ENCODE measurements at regions not wholly inside any gene's neighbourhood (a gene's known extent, or its start where the extent isn't known, plus 50 kb on each side); places are given as distances from the start of the nearest gene placed in this dataset.
"Not testable (repeated sequence)": the region's sequence is repeated elsewhere in the genome, so short reads cannot be mapped to it uniquely, and the experiment has no call there.

GRCh38 chr6:167703781-167704180 is 122.9 kb upstream of the AFDN start:
- Mint-ChIP-seq H3K4me1 (peaks cover 43% of the 10 kb centered on the region), H3K4me3 (no peak overlapping the region), H3K9me3 (no peaks in the 10 kb centered on the region), H3K27me3 (peaks cover 63% of the 10 kb centered on the region), H3K27ac (no peak overlapping the region), H3K36me3 (peaks cover 7% of the 10 kb centered on the region)
- DNase-seq, result no peak

GRCh38 chr6:167704396-167704901 is 122.3 kb upstream of the AFDN start:
- Mint-ChIP-seq H3K27ac (no peak overlapping the region), H3K9me3 (no peaks in the 10 kb centered on the region), H3K4me1 (peaks cover 42% of the 10 kb centered on the region), H3K4me3 (no peak overlapping the region), H3K36me3 (peaks cover 5% of the 10 kb centered on the region), H3K27me3 (peaks cover 70% of the 10 kb centered on the region)
- no peak for DNase-seq

DNA sequence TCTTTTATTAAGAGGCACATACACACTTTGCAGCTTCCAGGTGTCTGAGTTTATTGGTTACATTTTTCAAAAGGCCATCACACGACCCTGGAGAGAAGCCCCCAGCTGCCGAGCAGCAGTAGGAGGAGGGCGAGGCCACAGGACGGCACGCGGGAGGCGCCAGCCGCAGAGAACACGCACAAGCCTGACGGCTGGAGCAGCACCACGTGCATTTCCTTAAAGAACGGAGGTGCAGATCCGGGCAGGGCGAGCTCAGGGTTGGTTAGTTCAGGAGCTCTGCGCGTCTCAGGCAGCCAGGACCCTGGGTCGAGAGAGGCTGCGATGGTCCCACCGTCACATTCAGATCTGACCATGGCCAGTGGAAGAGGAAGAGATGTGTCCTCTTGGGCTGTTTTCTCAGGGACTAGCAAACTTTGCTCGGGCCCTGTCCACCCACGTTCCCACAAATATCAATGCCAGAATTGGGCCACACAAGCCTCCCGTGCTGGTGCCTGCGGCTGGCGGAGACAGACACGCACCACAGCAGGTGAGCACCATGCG is 121.4 kb upstream of the AFDN start:
- Mint-ChIP-seq H3K9me3 (no peaks in the 10 kb centered on the region), H3K27me3 (peaks cover 77% of the 10 kb centered on the region), H3K36me3 (peaks cover 5% of the 10 kb centered on the region), H3K27ac (no peak overlapping the region), H3K4me1 (peaks cover 33% of the 10 kb centered on the region), H3K4me3 (no peak overlapping the region)
- DNase-seq, result no peak

DNA sequence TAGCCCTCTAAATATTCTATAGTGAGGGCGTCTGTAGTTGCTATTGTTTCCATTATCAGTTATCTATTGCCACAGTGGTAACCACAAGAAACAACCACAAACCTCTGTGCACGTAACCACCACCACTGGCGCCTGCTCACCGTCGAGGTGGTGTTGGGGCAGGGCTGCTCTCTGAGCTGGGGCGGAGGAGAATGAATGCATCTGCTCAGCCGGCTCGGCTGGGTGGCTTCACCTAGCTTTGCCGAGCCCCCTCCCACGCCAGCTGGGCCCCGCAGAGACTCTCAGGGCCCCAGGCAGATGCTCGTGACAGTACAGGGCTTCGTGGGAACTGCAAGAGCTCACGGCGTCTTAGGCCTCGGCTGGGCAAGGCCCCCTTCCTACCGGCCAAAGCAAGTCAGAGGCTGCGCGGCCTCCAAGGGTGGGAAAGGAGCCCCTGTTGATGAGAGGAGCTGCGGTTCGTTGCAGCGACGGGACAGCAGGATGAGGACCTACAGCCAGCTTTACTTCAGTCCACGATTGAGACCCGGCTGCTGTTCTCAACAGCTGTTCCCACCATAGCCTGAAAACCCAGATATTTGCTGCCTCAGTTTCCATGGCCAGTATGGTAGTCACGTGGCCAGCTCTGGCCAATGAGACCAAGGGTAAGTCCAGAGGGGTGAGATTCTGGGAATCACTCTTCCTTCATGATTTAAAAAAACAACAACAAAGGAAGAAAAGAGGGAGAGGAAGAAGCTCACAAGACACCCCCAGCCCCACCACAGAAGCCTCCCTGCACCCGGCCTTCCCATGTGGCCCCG is 120.2 kb upstream of the AFDN start:
- peak; percentile 76 for DNase-seq
- H3K27ac Mint-ChIP-seq, result peak overlapping the region; percentile 82
- peaks cover 79% of the 10 kb centered on the region for H3K27me3 Mint-ChIP-seq
- no peaks in the 10 kb centered on the region for H3K36me3 Mint-ChIP-seq
- no peak overlapping the region for H3K4me3 Mint-ChIP-seq
- no peaks in the 10 kb centered on the region for H3K9me3 Mint-ChIP-seq
- peaks cover 30% of the 10 kb centered on the region for H3K4me1 Mint-ChIP-seq

DNA sequence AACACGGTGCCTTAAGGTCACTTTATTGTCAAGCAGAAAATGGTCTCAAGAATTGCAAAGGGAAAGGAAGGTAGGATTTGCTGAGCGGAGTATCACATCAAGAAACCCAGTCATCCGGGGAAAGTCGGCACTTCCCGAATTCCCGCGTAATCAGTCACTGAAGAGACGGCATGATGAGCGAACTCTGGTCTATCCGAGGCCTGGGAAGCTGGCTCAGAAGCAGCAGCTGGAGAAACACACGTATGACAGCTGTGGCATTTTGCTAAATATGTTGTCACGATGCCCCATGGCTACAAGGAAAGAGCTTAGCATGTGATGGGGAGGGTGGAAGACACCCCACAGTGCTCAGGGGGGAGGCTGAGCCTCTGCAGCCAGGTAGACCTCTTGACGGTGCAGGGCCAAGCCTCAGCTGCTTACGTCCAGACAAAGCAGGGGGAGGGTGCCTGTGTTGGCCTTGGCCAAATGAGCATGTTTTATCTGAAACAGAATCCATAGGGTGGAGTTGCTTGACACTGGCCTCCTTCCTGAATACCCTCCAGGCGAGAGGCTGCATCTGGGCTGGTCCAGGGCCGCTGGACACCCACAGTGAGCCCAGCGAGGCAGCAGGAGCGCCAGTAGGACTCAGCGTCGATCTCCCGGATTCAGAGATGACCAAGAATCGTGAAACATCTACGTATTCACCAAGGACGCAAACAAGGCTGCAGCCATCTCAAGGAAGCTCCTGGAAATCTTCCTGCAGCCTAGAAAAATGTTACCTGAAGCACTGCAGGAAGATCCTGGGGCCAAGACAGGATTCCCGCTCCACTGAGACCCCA is 118.8 kb upstream of the AFDN start:
- DNase-seq, result no peak
- peaks cover 29% of the 10 kb centered on the region for H3K4me1 Mint-ChIP-seq
- no peak overlapping the region for H3K4me3 Mint-ChIP-seq
- H3K27ac Mint-ChIP-seq, result no peak overlapping the region
- H3K27me3 Mint-ChIP-seq, result peaks cover 85% of the 10 kb centered on the region
- no peaks in the 10 kb centered on the region for H3K36me3 Mint-ChIP-seq
- no peaks in the 10 kb centered on the region for H3K9me3 Mint-ChIP-seq

DNA sequence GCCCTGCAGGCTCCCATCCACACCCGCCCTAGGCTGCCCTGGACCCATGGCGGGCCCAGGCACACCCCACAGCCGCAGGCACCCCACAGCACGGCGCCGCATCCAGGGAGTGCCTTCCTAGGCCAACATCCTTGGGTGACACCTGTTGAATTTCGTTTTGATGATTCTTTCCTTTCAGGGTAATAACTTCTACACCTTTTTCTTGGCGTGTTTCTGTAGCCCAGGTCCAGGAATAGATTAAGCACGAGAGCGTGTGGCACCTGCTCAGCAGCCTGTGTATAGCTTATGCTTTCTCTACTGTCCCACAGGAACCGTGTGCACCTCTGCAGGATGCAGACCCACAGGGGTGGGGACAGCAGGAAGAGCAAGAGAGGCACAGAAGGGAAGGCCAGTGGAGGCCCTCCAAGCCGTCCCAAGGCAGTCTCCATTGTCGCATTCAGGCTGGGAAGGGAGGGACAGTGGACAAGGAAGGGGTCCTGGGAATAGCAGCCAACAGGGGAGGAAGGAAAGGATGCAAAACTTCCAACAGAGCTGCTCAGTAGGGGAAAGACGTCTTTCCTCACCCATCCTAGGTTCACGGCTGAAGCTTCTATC is 118.1 kb upstream of the AFDN start:
- no peak overlapping the region for H3K4me3 Mint-ChIP-seq
- H3K36me3 Mint-ChIP-seq, result no peaks in the 10 kb centered on the region
- no peak for DNase-seq
- H3K27ac Mint-ChIP-seq, result no peak overlapping the region
- peaks cover 28% of the 10 kb centered on the region for H3K4me1 Mint-ChIP-seq
- peaks cover 85% of the 10 kb centered on the region for H3K27me3 Mint-ChIP-seq
- H3K9me3 Mint-ChIP-seq, result no peaks in the 10 kb centered on the region

DNA sequence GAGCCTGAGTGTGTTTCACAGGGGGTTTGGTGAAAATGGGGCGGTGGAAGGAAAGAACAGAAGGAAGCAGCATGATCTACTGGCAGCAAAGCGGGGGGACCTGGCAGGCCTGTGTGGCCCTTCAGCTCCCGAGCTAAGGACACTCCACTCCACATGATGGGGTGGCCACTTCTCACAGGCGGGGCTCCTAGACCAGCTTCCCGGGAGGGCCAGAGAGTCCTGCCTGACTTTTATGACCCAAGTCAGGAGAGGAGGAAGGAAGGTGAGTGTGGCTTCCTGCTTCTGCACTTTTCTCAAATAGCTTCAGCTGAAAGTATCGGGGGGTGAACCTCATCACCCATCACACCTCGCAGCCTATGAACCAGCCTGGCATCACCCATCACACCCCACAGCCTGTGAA is 117.5 kb upstream of the AFDN start:
- H3K9me3 Mint-ChIP-seq, result no peaks in the 10 kb centered on the region
- no peak overlapping the region for H3K4me3 Mint-ChIP-seq
- H3K27me3 Mint-ChIP-seq, result peaks cover 91% of the 10 kb centered on the region
- H3K27ac Mint-ChIP-seq, result no peak overlapping the region
- no peak for DNase-seq
- peaks cover 28% of the 10 kb centered on the region for H3K4me1 Mint-ChIP-seq
- no peaks in the 10 kb centered on the region for H3K36me3 Mint-ChIP-seq

GRCh38 chr6:167709776-167710336 is 116.9 kb upstream of the AFDN start:
- H3K4me3 Mint-ChIP-seq, H3K36me3 Mint-ChIP-seq, H3K27ac Mint-ChIP-seq, DNase-seq, H3K9me3 Mint-ChIP-seq: not testable (repeated sequence)
- H3K4me1 Mint-ChIP-seq, result peaks cover 26% of the 10 kb centered on the region
- peaks cover 92% of the 10 kb centered on the region for H3K27me3 Mint-ChIP-seq

GRCh38 chr6:167710363-167710920 is 116.3 kb upstream of the AFDN start:
- no peak overlapping the region for H3K27ac Mint-ChIP-seq
- peaks cover 21% of the 10 kb centered on the region for H3K4me1 Mint-ChIP-seq
- H3K4me3 Mint-ChIP-seq, result no peak overlapping the region
- DNase-seq, result no peak
- H3K27me3 Mint-ChIP-seq, result peaks cover 89% of the 10 kb centered on the region
- H3K36me3 Mint-ChIP-seq, result no peaks in the 10 kb centered on the region
- H3K9me3 Mint-ChIP-seq, result no peaks in the 10 kb centered on the region

DNA sequence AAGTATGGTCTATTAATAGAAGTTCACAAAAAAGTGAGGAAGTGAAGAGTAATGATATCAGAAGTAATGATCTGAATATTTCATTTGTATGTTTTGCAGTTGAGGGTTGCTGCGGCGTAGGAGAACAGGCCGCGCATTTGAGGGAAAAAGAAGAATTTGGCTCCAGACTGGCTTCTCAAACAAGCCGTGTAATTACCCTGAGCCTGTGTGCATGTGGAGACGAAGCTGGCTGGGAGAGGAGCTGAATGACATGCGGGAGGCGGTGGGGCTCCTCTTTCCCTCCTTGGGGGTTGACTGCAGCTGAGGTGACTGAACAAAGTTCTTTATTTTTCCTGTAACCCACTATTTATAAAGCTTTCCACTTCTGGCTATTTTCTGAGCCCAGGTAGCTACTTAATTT is 115.5 kb upstream of the AFDN start:
- no peaks in the 10 kb centered on the region for H3K36me3 Mint-ChIP-seq
- H3K27ac Mint-ChIP-seq, result no peak overlapping the region
- H3K9me3 Mint-ChIP-seq, result no peaks in the 10 kb centered on the region
- peaks cover 91% of the 10 kb centered on the region for H3K27me3 Mint-ChIP-seq
- H3K4me3 Mint-ChIP-seq, result no peak overlapping the region
- no peak for DNase-seq
- H3K4me1 Mint-ChIP-seq, result peaks cover 16% of the 10 kb centered on the region

GRCh38 chr6:167711768-167712730 is 114.7 kb upstream of the AFDN start:
- Mint-ChIP-seq H3K36me3 (no peaks in the 10 kb centered on the region), H3K4me1 (peaks cover 10% of the 10 kb centered on the region), H3K27ac (no peak overlapping the region), H3K27me3 (peaks cover 88% of the 10 kb centered on the region), H3K4me3 (no peak overlapping the region), H3K9me3 (no peaks in the 10 kb centered on the region)
- no peak for DNase-seq

- peaks cover 87% of the 10 kb centered on the region for H3K27me3 Mint-ChIP-seq
- no peak overlapping the region for H3K27ac Mint-ChIP-seq
- H3K9me3 Mint-ChIP-seq, result no peaks in the 10 kb centered on the region
- DNase-seq, result no peak
- H3K4me3 Mint-ChIP-seq, result no peak overlapping the region
- H3K4me1 Mint-ChIP-seq, result peaks cover 7% of the 10 kb centered on the region
- H3K36me3 Mint-ChIP-seq, result no peaks in the 10 kb centered on the region
These were observed 113.8 kb upstream of the AFDN start for GRCh38 chr6:167712731-167713475.

DNA sequence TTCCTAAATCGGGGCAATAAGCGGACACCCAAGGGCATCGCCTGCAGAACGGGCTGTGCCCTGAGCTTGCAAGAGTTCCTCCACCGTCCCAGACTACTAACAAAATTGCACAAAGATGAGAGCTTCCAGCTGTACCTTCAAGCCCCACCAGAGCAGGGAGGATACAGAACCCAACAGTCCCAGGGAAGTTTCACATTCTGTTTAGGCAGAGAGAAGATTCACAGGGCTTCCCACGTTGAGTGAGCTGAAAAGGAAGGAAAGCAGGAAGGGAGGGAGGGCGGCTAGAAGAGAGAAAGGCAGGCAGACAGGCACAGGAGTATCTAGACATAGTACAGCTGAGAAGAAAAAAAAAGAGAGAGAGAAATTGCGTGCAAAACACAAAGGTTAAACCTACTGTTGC is 112.6 kb upstream of the AFDN start:
- Mint-ChIP-seq H3K9me3 (peaks cover 4% of the 10 kb centered on the region), H3K27me3 (peaks cover 85% of the 10 kb centered on the region), H3K36me3 (no peaks in the 10 kb centered on the region), H3K27ac (no peak overlapping the region), H3K4me3 (no peak overlapping the region), H3K4me1 (peaks cover under 1% of the 10 kb centered on the region)
- DNase-seq, result no peak
